PC-3 (cell line): ENCODE measurements at regions not wholly inside any gene's neighbourhood (a gene's known extent, or its start where the extent isn't known, plus 50 kb on each side); places are given as distances from the start of the nearest gene placed in this dataset.

ENCODE experiments used
- ATAC-seq: fragments of 200-7000 bp; cut with Tn5 transposase; 2 replicates; pipeline ENCODE4 v1.9.1; 2020; ENCODE audit warnings: mild to moderate bottlenecking, moderate library complexity
- BruUV-seq: library from RNA; stranded (reverse); fragments of 400-500 nt; replicated peaks from 2 replicates; lab custom pipeline; 2021; lab: Mats Ljungman, UMichigan
- CTCF ChIA-PET: fragments of 300-600 bp; sonication (Branson Sonifier 250); formaldehyde crosslinking; loops from one replicate; lab custom pipeline; 2022; ENCODE audit warnings: antibody characterized with exemption; lab: Charles Lee
- POLR2A ChIA-PET: fragments of 300-600 bp; sonication (Branson Sonifier 250); formaldehyde crosslinking; loops from one replicate; lab custom pipeline; 2022; ENCODE audit warnings: antibody characterized with exemption; ENCODE audit not compliant: unreplicated experiment; lab: Charles Lee
- DNase-seq: peaks from one replicate; pipeline ENCODE4 v3.0.0-alpha.2; 2015
- H2AFZ ChIP-seq: fragments of 300-600 bp; sonication (generic); 2 replicates; pipeline ENCODE4 v1.6.0; 2016; ENCODE audit warnings: antibody characterized with exemption, low read length
- H3F3A ChIP-seq: fragments of 300-600 bp; sonication (generic); one replicate; pipeline ENCODE4 v1.6.0; 2017; ENCODE audit warnings: antibody characterized with exemption, low read length, control low read depth, mild to moderate bottlenecking; ENCODE audit not compliant: unreplicated experiment
- H3K27ac ChIP-seq: fragments of 300-600 bp; sonication (generic); 2 replicates; pipeline ENCODE4 v1.5.1; 2016; ENCODE audit warnings: mild to moderate bottlenecking, low read length
- H3K27me3 ChIP-seq: fragments of 300-600 bp; sonication (generic); 2 replicates; pipeline ENCODE4 v1.6.1; 2016; ENCODE audit warnings: low read length, mixed read lengths
- H3K36me3 ChIP-seq: fragments of 300-600 bp; sonication (generic); 2 replicates; pipeline ENCODE4 v1.6.1; 2016; ENCODE audit warnings: low read depth, mixed run types, low read length, mixed read lengths
- H3K4me1 ChIP-seq: fragments of 300-600 bp; sonication (generic); 2 replicates; pipeline ENCODE4 v1.5.1; 2016; ENCODE audit warnings: low read length; ENCODE audit not compliant: insufficient read depth
- H3K4me2 ChIP-seq: fragments of 300-600 bp; sonication (generic); 2 replicates; pipeline ENCODE4 v1.6.0; 2016; ENCODE audit warnings: low read length
- H3K4me3 ChIP-seq: fragments of 300-600 bp; sonication (generic); 2 replicates; pipeline ENCODE4 v1.5.1; 2016; ENCODE audit warnings: mild to moderate bottlenecking, low read length, mixed read lengths
- H3K79me2 ChIP-seq: fragments of 300-600 bp; sonication (generic); 2 replicates; pipeline ENCODE4 v1.6.1; 2017; ENCODE audit warnings: low read length, mixed read lengths
- H3K9ac ChIP-seq: fragments of 300-600 bp; sonication (generic); 2 replicates; pipeline ENCODE4 v1.6.0; 2016; ENCODE audit warnings: mild to moderate bottlenecking, low read length
- H3K9me2 ChIP-seq: fragments of 300-600 bp; sonication (generic); replicated peaks from 2 replicates; pipeline ENCODE4 v1.6.1; 2016; ENCODE audit warnings: mixed run types, low read length, mixed read lengths
- H3K9me3 ChIP-seq: fragments of 300-600 bp; sonication (generic); 2 replicates; pipeline ENCODE4 v1.6.1; 2016; ENCODE audit warnings: low read length, mixed read lengths
- H4K20me1 ChIP-seq: fragments of 300-600 bp; sonication (generic); 2 replicates; pipeline ENCODE4 v1.6.1; 2016; ENCODE audit warnings: low read length, mixed read lengths
- EZH2 ChIP-seq: fragments of 300-600 bp; sonication (generic); IDR thresholded peaks from one replicate; pipeline ENCODE4 v1.6.1; 2017; ENCODE audit warnings: antibody characterized with exemption, mild to moderate bottlenecking, low read length; ENCODE audit not compliant: unreplicated experiment
- EZH2phosphoT487 ChIP-seq: fragments of 300-600 bp; sonication (generic); IDR thresholded peaks from 2 replicates; pipeline ENCODE4 v1.6.1; 2018; ENCODE audit warnings: mild to moderate bottlenecking, antibody characterized with exemption, low read length, borderline replicate concordance
- intact Hi-C: fragments of 100-400 bp; cut with micrococcal nuclease; formaldehyde crosslinking; loops from 2 replicates; pipeline ENCODE4 v1.9.0; 2023
- TF ChIP-seq, protein P1 (sequence below): fragments of 300-600 bp; sonication (generic); conservative IDR thresholded peaks from 2 replicates; pipeline ENCODE4 v1.5.1; 2017; ENCODE audit warnings: antibody characterized with exemption, low read depth, mild to moderate bottlenecking, low read length

GRCh38 chrX:13487731-13488505 is 81.5 kb upstream of the EGFL6 start:
- H3K4me3 ChIP-seq = no peak overlapping the region
- TSS peak; percentile 85 for BruUV-seq
- CTCF ChIA-PET = interaction anchor here (0.6 to 1.6 kb wide), 6 partner anchors 60 to 541 kb away, joined by 3 to 13 read pairs (median 4); no protein-coding TSS in a partner anchor
- peak overlapping the region; percentile 99 for H3K27ac ChIP-seq
- H3K36me3 ChIP-seq = no peaks in the 10 kb centered on the region
- no peaks in the 10 kb centered on the region for H3F3A ChIP-seq
- no peaks in the 10 kb centered on the region for H3K9me3 ChIP-seq
- H3K79me2 ChIP-seq = no peaks in the 10 kb centered on the region
- TF ChIP-seq, protein P1, sequence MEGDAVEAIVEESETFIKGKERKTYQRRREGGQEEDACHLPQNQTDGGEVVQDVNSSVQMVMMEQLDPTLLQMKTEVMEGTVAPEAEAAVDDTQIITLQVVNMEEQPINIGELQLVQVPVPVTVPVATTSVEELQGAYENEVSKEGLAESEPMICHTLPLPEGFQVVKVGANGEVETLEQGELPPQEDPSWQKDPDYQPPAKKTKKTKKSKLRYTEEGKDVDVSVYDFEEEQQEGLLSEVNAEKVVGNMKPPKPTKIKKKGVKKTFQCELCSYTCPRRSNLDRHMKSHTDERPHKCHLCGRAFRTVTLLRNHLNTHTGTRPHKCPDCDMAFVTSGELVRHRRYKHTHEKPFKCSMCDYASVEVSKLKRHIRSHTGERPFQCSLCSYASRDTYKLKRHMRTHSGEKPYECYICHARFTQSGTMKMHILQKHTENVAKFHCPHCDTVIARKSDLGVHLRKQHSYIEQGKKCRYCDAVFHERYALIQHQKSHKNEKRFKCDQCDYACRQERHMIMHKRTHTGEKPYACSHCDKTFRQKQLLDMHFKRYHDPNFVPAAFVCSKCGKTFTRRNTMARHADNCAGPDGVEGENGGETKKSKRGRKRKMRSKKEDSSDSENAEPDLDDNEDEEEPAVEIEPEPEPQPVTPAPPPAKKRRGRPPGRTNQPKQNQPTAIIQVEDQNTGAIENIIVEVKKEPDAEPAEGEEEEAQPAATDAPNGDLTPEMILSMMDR = peak; percentile 68
- no peak for TF ChIP-seq EZH2
- H3K9ac ChIP-seq = peak overlapping the region; percentile 81
- peak overlapping the region; percentile 70 for H3K4me2 ChIP-seq
- H3K27me3 ChIP-seq = no peaks in the 10 kb centered on the region
- 0 out of 2 replicates have a peak overlapping the region, but pooled peaks have one; percentile 40 for H2AFZ ChIP-seq
- ATAC-seq (peak; percentile 71), DNase-seq (peak; percentile 94)
- intact Hi-C loops = loop anchor here (1.0 to 5.0 kb wide), 11 partner anchors 60 to 674 kb away; no protein-coding TSS in a partner anchor
- H4K20me1 ChIP-seq = no peaks in the 10 kb centered on the region
- peaks cover 41% of the 10 kb centered on the region for H3K4me1 ChIP-seq
- POLR2A ChIA-PET = interaction anchor here (0.6 kb wide), 2 partner anchors 234 to 407 kb away, joined by 5 to 17 read pairs; no protein-coding TSS in a partner anchor
- H3K9me2 ChIP-seq = no peaks in the 10 kb centered on the region

DNA sequence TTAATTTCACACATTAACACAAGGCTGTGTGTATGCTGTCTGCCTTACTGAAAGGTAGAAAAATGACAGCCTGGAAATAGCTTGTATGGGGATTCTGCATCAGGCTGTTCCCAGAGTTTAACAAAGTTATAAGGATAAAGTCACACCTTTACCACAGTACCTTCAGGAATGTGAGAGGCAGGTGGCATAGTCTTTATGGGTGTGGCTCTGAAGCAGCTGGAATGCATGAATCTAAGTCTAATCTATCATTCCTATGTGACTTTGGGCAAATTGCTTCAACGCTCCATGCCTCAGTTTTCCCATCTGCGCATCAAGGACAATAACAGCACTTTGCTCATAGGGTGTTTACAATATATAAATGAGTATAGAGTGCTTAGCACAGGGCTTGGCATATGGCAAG is 84.2 kb upstream of the EGFL6 start:
- Histone ChIP-seq H4K20me1 (no peaks in the 10 kb centered on the region), H3K9me2 (no peaks in the 10 kb centered on the region), H3K4me3 (no peak overlapping the region), H3K79me2 (no peaks in the 10 kb centered on the region), H3F3A (no peaks in the 10 kb centered on the region), H3K27ac (no peak overlapping the region), H3K9ac (no peak overlapping the region), H2AFZ (no peak overlapping the region), H3K9me3 (no peaks in the 10 kb centered on the region), H3K27me3 (no peaks in the 10 kb centered on the region), H3K4me1 (peaks cover 41% of the 10 kb centered on the region), H3K36me3 (no peaks in the 10 kb centered on the region), H3K4me2 (0 out of 2 replicates have a peak overlapping the region, but pooled peaks have one; percentile 13)
- POLR2A ChIA-PET = no interaction called here
- ATAC-seq = peak; percentile 45; the same call in 1 of the 2 replicates
- TF ChIP-seq, protein P1 = no peak
- TF ChIP-seq EZH2 (no peak), EZH2phosphoT487 (no peak)
- intact Hi-C loops = loop anchor here (5.0 kb wide), 4 partner anchors 293 to 583 kb away; no protein-coding TSS in a partner anchor
- DNase-seq = peak; percentile 55
- CTCF ChIA-PET = no interaction called here
- no TSS peak for BruUV-seq

- Histone ChIP-seq H3F3A (no peaks in the 10 kb centered on the region), H3K4me1 (peaks cover 28% of the 10 kb centered on the region), H3K4me2 (no peak overlapping the region), H3K36me3 (no peaks in the 10 kb centered on the region), H3K9ac (no peak overlapping the region), H3K27ac (no peak overlapping the region), H3K79me2 (no peaks in the 10 kb centered on the region), H3K9me2 (no peaks in the 10 kb centered on the region), H2AFZ (no peak overlapping the region), H3K27me3 (no peaks in the 10 kb centered on the region), H3K4me3 (no peak overlapping the region), H4K20me1 (no peaks in the 10 kb centered on the region), H3K9me3 (no peaks in the 10 kb centered on the region)
- DNase-seq (no peak), ATAC-seq (no peak)
- intact Hi-C loops = no loop called here
- TF ChIP-seq, protein P1 = no peak
- TF ChIP-seq EZH2 (no peak), EZH2phosphoT487 (no peak)
- no TSS peak for BruUV-seq
- ChIA-PET POLR2A (no interaction called here), CTCF (no interaction called here)
Observed at GRCh38 chrX:13483773-13484172, 85.6 kb upstream of the EGFL6 start.
